Astrocyte (in vitro differentiated cells and primary cell): ENCODE measurements at regions not wholly inside any gene's neighbourhood (a gene's known extent, or its start where the extent isn't known, plus 50 kb on each side); places are given as distances from the start of the nearest gene placed in this dataset.

Experiments used
- EZH2 ChIP-seq: IDR thresholded peaks from 2 replicates; pipeline ENCODE4 v1.6.1; 2012; ENCODE audit warnings: mild to moderate bottlenecking, low read length, inconsistent platforms; ENCODE audit not compliant: insufficient read depth
- TF ChIP-seq, protein P1 (sequence below): IDR thresholded peaks from 2 replicates; pipeline ENCODE4 v1.5.1; 2011; ENCODE audit warnings: low read depth, mild to moderate bottlenecking, inconsistent platforms, low read length, moderate library complexity; ENCODE audit not compliant: insufficient read depth

- TF ChIP-seq, protein P1, sequence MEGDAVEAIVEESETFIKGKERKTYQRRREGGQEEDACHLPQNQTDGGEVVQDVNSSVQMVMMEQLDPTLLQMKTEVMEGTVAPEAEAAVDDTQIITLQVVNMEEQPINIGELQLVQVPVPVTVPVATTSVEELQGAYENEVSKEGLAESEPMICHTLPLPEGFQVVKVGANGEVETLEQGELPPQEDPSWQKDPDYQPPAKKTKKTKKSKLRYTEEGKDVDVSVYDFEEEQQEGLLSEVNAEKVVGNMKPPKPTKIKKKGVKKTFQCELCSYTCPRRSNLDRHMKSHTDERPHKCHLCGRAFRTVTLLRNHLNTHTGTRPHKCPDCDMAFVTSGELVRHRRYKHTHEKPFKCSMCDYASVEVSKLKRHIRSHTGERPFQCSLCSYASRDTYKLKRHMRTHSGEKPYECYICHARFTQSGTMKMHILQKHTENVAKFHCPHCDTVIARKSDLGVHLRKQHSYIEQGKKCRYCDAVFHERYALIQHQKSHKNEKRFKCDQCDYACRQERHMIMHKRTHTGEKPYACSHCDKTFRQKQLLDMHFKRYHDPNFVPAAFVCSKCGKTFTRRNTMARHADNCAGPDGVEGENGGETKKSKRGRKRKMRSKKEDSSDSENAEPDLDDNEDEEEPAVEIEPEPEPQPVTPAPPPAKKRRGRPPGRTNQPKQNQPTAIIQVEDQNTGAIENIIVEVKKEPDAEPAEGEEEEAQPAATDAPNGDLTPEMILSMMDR = no peak
- no peak for TF ChIP-seq EZH2
Observed at GRCh38 chrX:69389101-69389501, 115.0 kb upstream of the NALF2 start.
